ENCODE measurements at regions not wholly inside any gene's neighbourhood (a gene's known extent, or its start where the extent isn't known, plus 50 kb on each side); places are given as distances from the start of the nearest gene placed in this dataset.

- no peak overlapping the region for H3K27ac ChIP-seq (ENCODE audit: low read depth, low read length)
- no peaks in the 10 kb centered on the region for H3K79me2 ChIP-seq (ENCODE audit: control insufficient read depth, insufficient read depth, low read length, unreplicated experiment)
- H3K4me1 ChIP-seq (ENCODE audit: control insufficient read depth, insufficient read depth, low read length, unreplicated experiment), result peaks cover 6% of the 10 kb centered on the region
- H2AFZ ChIP-seq (ENCODE audit: low read length, unreplicated experiment), result no peak overlapping the region
- no peaks in the 10 kb centered on the region for H3K27me3 ChIP-seq (ENCODE audit: insufficient read depth, low read length)
- H3K36me3 ChIP-seq (ENCODE audit: insufficient read depth, low read length), result no peaks in the 10 kb centered on the region
- no peak overlapping the region for H3K4me3 ChIP-seq (ENCODE audit: low read depth, low read length)
Measured at GRCh38 chr20:50276119-50277063, 85.8 kb downstream of the CEBPB start.

GRCh38 chr20:50277064-50277415, 86.4 kb downstream of the CEBPB start:
- Histone ChIP-seq H3K27me3 (ENCODE audit: insufficient read depth, low read length) (no peaks in the 10 kb centered on the region), H3K79me2 (ENCODE audit: control insufficient read depth, insufficient read depth, low read length, unreplicated experiment) (no peaks in the 10 kb centered on the region), H3K27ac (ENCODE audit: low read depth, low read length) (no peak overlapping the region), H3K4me1 (ENCODE audit: control insufficient read depth, insufficient read depth, low read length, unreplicated experiment) (peaks cover 6% of the 10 kb centered on the region), H3K36me3 (ENCODE audit: insufficient read depth, low read length) (no peaks in the 10 kb centered on the region), H2AFZ (ENCODE audit: low read length, unreplicated experiment) (no peak overlapping the region), H3K4me3 (ENCODE audit: low read depth, low read length) (no peak overlapping the region)

- Histone ChIP-seq H3K27me3 (ENCODE audit: insufficient read depth, low read length) (no peaks in the 10 kb centered on the region), H2AFZ (ENCODE audit: low read length, unreplicated experiment) (no peak overlapping the region), H3K36me3 (ENCODE audit: insufficient read depth, low read length) (no peaks in the 10 kb centered on the region), H3K27ac (ENCODE audit: low read depth, low read length) (no peak overlapping the region), H3K79me2 (ENCODE audit: control insufficient read depth, insufficient read depth, low read length, unreplicated experiment) (no peaks in the 10 kb centered on the region), H3K4me1 (ENCODE audit: control insufficient read depth, insufficient read depth, low read length, unreplicated experiment) (peaks cover 6% of the 10 kb centered on the region), H3K4me3 (ENCODE audit: low read depth, low read length) (no peak overlapping the region)
Measured at GRCh38 chr20:50277460-50278376, 87.1 kb downstream of the CEBPB start.

GRCh38 chr20:50278377-50278683, 87.7 kb downstream of the CEBPB start:
- H2AFZ ChIP-seq (ENCODE audit: low read length, unreplicated experiment), result no peak overlapping the region
- no peaks in the 10 kb centered on the region for H3K27me3 ChIP-seq (ENCODE audit: insufficient read depth, low read length)
- H3K27ac ChIP-seq (ENCODE audit: low read depth, low read length), result 0 out of 2 replicates have a peak overlapping the region, but pooled peaks have one; percentile 9
- no peaks in the 10 kb centered on the region for H3K36me3 ChIP-seq (ENCODE audit: insufficient read depth, low read length)
- peaks cover 8% of the 10 kb centered on the region for H3K4me1 ChIP-seq (ENCODE audit: control insufficient read depth, insufficient read depth, low read length, unreplicated experiment)
- H3K79me2 ChIP-seq (ENCODE audit: control insufficient read depth, insufficient read depth, low read length, unreplicated experiment), result no peaks in the 10 kb centered on the region
- no peak overlapping the region for H3K4me3 ChIP-seq (ENCODE audit: low read depth, low read length)

- H3K79me2 ChIP-seq (ENCODE audit: control insufficient read depth, insufficient read depth, low read length, unreplicated experiment), result no peaks in the 10 kb centered on the region
- no peaks in the 10 kb centered on the region for H3K36me3 ChIP-seq (ENCODE audit: insufficient read depth, low read length)
- H3K27ac ChIP-seq (ENCODE audit: low read depth, low read length), result 0 out of 2 replicates have a peak overlapping the region, but pooled peaks have one; percentile 9
- H3K4me1 ChIP-seq (ENCODE audit: control insufficient read depth, insufficient read depth, low read length, unreplicated experiment), result peaks cover 14% of the 10 kb centered on the region
- no peak overlapping the region for H2AFZ ChIP-seq (ENCODE audit: low read length, unreplicated experiment)
- H3K4me3 ChIP-seq (ENCODE audit: low read depth, low read length), result no peak overlapping the region
- no peaks in the 10 kb centered on the region for H3K27me3 ChIP-seq (ENCODE audit: insufficient read depth, low read length)
Measured at GRCh38 chr20:50278684-50279531, 88.3 kb downstream of the CEBPB start.

- Histone ChIP-seq H3K36me3 (ENCODE audit: insufficient read depth, low read length) (no peaks in the 10 kb centered on the region), H3K27ac (ENCODE audit: low read depth, low read length) (no peak overlapping the region), H3K27me3 (ENCODE audit: insufficient read depth, low read length) (no peaks in the 10 kb centered on the region), H2AFZ (ENCODE audit: low read length, unreplicated experiment) (no peak overlapping the region), H3K79me2 (ENCODE audit: control insufficient read depth, insufficient read depth, low read length, unreplicated experiment) (no peaks in the 10 kb centered on the region), H3K4me3 (ENCODE audit: low read depth, low read length) (no peak overlapping the region), H3K4me1 (ENCODE audit: control insufficient read depth, insufficient read depth, low read length, unreplicated experiment) (peaks cover 27% of the 10 kb centered on the region)
Measured at GRCh38 chr20:50279988-50280850, 89.6 kb downstream of the CEBPB start.

- Histone ChIP-seq H3K27me3 (ENCODE audit: insufficient read depth, low read length) (no peaks in the 10 kb centered on the region), H3K27ac (ENCODE audit: low read depth, low read length) (no peak overlapping the region), H2AFZ (ENCODE audit: low read length, unreplicated experiment) (no peak overlapping the region), H3K36me3 (ENCODE audit: insufficient read depth, low read length) (no peaks in the 10 kb centered on the region), H3K4me1 (ENCODE audit: control insufficient read depth, insufficient read depth, low read length, unreplicated experiment) (peaks cover 36% of the 10 kb centered on the region), H3K79me2 (ENCODE audit: control insufficient read depth, insufficient read depth, low read length, unreplicated experiment) (no peaks in the 10 kb centered on the region), H3K4me3 (ENCODE audit: low read depth, low read length) (no peak overlapping the region)
Measured at GRCh38 chr20:50280851-50281655, 90.4 kb downstream of the CEBPB start.

- Histone ChIP-seq H3K27me3 (ENCODE audit: insufficient read depth, low read length) (no peaks in the 10 kb centered on the region), H3K27ac (ENCODE audit: low read depth, low read length) (no peak overlapping the region), H2AFZ (ENCODE audit: low read length, unreplicated experiment) (no peak overlapping the region), H3K79me2 (ENCODE audit: control insufficient read depth, insufficient read depth, low read length, unreplicated experiment) (no peaks in the 10 kb centered on the region), H3K4me3 (ENCODE audit: low read depth, low read length) (no peak overlapping the region), H3K4me1 (ENCODE audit: control insufficient read depth, insufficient read depth, low read length, unreplicated experiment) (peaks cover 45% of the 10 kb centered on the region), H3K36me3 (ENCODE audit: insufficient read depth, low read length) (no peaks in the 10 kb centered on the region)
Measured at GRCh38 chr20:50281831-50282591, 91.4 kb downstream of the CEBPB start.

Measured in ACC112 (cell line).